ENCODE measurements at regions not wholly inside any gene's neighbourhood (a gene's known extent, or its start where the extent isn't known, plus 50 kb on each side); places are given as distances from the start of the nearest gene placed in this dataset.

- TF ChIP-seq, protein P1, sequence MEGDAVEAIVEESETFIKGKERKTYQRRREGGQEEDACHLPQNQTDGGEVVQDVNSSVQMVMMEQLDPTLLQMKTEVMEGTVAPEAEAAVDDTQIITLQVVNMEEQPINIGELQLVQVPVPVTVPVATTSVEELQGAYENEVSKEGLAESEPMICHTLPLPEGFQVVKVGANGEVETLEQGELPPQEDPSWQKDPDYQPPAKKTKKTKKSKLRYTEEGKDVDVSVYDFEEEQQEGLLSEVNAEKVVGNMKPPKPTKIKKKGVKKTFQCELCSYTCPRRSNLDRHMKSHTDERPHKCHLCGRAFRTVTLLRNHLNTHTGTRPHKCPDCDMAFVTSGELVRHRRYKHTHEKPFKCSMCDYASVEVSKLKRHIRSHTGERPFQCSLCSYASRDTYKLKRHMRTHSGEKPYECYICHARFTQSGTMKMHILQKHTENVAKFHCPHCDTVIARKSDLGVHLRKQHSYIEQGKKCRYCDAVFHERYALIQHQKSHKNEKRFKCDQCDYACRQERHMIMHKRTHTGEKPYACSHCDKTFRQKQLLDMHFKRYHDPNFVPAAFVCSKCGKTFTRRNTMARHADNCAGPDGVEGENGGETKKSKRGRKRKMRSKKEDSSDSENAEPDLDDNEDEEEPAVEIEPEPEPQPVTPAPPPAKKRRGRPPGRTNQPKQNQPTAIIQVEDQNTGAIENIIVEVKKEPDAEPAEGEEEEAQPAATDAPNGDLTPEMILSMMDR (IDR thresholded peaks at IDR 0.05), result no peak
- no peak for TF ChIP-seq POLR2A (IDR thresholded peaks at IDR 0.05)
Measured at GRCh38 chr15:93308026-93308690, 219.1 kb upstream of the RGMA start.
